ENCODE measurements at regions not wholly inside any gene's neighbourhood (a gene's known extent, or its start where the extent isn't known, plus 50 kb on each side); places are given as distances from the start of the nearest gene placed in this dataset.

DNA sequence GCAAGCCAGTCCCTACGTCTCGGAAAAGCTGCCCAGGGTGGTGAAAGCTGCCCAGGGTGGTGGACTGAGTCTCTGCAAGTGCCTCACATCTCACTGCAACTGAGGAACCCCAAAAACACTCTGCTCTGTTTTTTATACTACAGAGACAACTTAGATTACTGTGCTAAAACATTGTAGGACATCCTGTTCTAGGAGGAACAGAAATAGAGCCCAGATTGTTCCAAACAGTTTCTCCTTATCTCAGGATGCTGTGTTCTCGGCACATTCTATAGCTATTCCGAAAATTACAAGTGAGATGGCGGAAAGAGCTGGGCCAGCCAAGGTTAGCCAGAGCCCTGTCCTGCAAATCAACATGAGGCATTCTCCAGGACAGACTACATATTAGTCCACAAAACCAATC lies 138.7 kb downstream of the LRIG3 start:
- Histone ChIP-seq H3K27ac (no peak overlapping the region), H3K27me3 (no peaks in the 10 kb centered on the region), H3K9me3 (ENCODE audit: low read depth) (no peaks in the 10 kb centered on the region), H3K4me3 (no peak overlapping the region), H3K4me1 (ENCODE audit: low read depth) (no peaks in the 10 kb centered on the region), H3K36me3 (no peaks in the 10 kb centered on the region)
- DNase-seq (ENCODE audit: low read depth in 1 of 2, low spot score in 1 of 2) = no peak
- TF ChIP-seq, protein P1, sequence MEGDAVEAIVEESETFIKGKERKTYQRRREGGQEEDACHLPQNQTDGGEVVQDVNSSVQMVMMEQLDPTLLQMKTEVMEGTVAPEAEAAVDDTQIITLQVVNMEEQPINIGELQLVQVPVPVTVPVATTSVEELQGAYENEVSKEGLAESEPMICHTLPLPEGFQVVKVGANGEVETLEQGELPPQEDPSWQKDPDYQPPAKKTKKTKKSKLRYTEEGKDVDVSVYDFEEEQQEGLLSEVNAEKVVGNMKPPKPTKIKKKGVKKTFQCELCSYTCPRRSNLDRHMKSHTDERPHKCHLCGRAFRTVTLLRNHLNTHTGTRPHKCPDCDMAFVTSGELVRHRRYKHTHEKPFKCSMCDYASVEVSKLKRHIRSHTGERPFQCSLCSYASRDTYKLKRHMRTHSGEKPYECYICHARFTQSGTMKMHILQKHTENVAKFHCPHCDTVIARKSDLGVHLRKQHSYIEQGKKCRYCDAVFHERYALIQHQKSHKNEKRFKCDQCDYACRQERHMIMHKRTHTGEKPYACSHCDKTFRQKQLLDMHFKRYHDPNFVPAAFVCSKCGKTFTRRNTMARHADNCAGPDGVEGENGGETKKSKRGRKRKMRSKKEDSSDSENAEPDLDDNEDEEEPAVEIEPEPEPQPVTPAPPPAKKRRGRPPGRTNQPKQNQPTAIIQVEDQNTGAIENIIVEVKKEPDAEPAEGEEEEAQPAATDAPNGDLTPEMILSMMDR (IDR thresholded peaks at IDR 0.05; ENCODE audit: low read depth, low read length) = no peak

DNA sequence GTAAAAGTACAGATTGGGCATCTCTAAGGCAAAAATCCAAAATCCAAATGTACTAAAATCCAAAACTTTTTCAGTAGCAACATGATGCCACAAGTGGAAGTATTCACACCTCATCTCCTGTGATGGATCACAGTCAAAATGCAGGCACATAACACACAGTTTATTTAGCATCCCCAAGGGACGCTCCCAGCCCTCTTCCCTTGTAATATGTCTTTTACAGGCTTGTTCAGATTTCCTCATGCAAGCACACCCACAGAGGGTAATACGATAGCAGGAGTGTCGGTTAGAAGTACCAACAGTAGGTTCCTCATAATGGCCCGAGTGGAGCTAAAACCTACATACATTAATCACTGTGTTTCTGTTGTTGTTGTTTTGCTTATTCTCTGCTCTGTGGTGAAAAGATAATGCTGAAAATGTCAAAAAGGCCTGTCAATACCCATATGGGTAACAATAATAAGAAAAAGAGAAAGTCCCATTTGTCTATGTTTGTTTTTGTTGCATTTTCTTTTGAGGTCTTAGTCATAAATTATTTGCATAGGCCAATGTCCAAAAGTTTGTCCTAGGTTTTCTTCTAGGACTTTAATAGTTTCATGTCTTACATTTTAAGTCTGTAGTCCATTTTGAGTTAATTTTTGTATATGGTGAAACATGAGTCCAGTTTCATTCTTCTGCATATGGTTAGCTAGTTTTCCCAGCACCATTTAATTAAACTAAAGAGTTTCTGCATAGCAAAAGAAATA lies 133.1 kb downstream of the LRIG3 start:
- TF ChIP-seq, protein P1 (IDR thresholded peaks at IDR 0.05; ENCODE audit: low read depth, low read length) = no peak
- Histone ChIP-seq H3K27me3 (no peaks in the 10 kb centered on the region), H3K36me3 (no peaks in the 10 kb centered on the region), H3K9me3 (ENCODE audit: low read depth) (no peaks in the 10 kb centered on the region), H3K4me1 (ENCODE audit: low read depth) (no peaks in the 10 kb centered on the region), H3K4me3 (no peak overlapping the region), H3K27ac (no peak overlapping the region)
- no peak for DNase-seq (ENCODE audit: low read depth in 1 of 2, low spot score in 1 of 2)

DNA sequence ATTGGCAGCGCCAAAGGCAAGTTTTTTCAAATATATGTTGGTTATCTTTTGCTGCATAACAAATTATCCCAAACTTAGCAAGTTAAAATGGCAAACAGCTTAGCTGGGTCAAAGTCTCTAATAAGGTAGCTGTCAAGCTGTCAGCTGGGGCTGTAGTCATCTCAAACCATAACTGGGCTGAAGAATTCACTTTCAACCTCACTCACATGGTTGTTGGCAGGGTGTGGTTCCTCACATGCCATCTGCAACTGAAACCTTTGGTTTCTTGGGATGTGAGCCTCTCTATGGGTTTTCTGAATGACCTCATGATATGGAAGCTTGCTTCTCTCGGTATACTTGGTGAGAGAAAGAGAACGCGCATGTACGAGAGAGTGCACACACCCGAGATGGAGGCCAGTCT lies 125.4 kb downstream of the LRIG3 start:
- Histone ChIP-seq H3K36me3 (no peaks in the 10 kb centered on the region), H3K4me3 (no peak overlapping the region), H3K27me3 (no peaks in the 10 kb centered on the region), H3K9me3 (ENCODE audit: low read depth) (no peaks in the 10 kb centered on the region), H3K27ac (no peak overlapping the region), H3K4me1 (ENCODE audit: low read depth) (no peaks in the 10 kb centered on the region)
- TF ChIP-seq, protein P1 (IDR thresholded peaks at IDR 0.05; ENCODE audit: low read depth, low read length) = no peak
- no peak for DNase-seq (ENCODE audit: low read depth in 1 of 2, low spot score in 1 of 2)

DNA sequence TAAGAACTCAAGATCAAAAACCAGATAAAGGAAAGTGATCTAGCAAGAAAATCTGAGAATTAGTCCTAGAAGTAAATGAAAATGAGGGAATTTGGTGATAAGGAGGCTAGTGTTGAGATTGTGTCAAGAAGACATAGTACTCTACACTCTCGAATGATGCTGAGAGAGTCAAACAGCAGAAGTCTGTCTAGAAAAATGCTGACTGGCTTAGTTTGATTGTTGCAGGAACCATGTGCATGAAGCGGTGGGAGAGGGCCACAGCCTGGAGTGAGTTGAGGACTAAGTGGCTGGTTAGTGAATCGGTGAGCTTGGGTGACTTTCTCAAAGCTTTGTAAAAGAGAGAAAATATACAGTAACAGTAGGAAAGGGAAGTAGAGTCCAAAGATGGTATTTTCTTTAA lies 124.5 kb downstream of the LRIG3 start:
- no peaks in the 10 kb centered on the region for H3K4me1 ChIP-seq (ENCODE audit: low read depth)

DNA sequence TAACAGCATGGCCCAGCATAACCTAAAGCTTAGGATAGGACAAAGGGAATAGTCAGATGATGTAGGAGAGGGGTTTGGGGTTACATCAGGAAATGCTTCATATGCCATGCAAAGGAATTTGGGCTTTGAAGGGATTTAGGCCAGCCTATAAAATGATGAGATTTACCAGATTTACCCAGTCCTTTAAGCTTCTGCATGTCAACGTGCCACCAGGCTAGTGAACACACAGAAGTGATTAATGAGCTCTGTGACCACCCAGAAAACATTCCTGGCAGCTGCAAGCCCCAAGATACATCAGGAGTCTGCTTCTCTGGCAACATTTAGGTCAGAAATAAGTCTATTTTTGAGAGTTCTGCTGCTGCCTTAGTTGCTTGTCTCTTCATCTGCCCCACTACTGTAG lies 118.3 kb downstream of the LRIG3 start:
- no peak overlapping the region for H3K4me3 ChIP-seq
- no peaks in the 10 kb centered on the region for H3K36me3 ChIP-seq
- TF ChIP-seq, protein P1 (IDR thresholded peaks at IDR 0.05; ENCODE audit: low read depth, low read length) = no peak
- DNase-seq (ENCODE audit: low read depth in 1 of 2, low spot score in 1 of 2) = no peak
- no peak overlapping the region for H3K27ac ChIP-seq
- no peaks in the 10 kb centered on the region for H3K27me3 ChIP-seq
- H3K9me3 ChIP-seq (ENCODE audit: low read depth) = no peaks in the 10 kb centered on the region
- H3K4me1 ChIP-seq (ENCODE audit: low read depth) = no peaks in the 10 kb centered on the region

More for the DNA sequence above, 124.5 kb downstream of the LRIG3 start:
- DNase-seq (ENCODE audit: low read depth in 1 of 2, low spot score in 1 of 2) = no peak
- Histone ChIP-seq H3K9me3 (ENCODE audit: low read depth) (no peaks in the 10 kb centered on the region), H3K36me3 (no peaks in the 10 kb centered on the region), H3K27ac (no peak overlapping the region), H3K27me3 (no peaks in the 10 kb centered on the region), H3K4me3 (no peak overlapping the region)
- TF ChIP-seq, protein P1 (IDR thresholded peaks at IDR 0.05; ENCODE audit: low read depth, low read length) = no peak

Measured in cardiac muscle cell (in vitro differentiated cells and primary cell).